GM12873 (cell line): ENCODE measurements at regions not wholly inside any gene's neighbourhood (a gene's known extent, or its start where the extent isn't known, plus 50 kb on each side); places are given as distances from the start of the nearest gene placed in this dataset.

Experiments
- CTCF ChIP-seq: IDR thresholded peaks from 2 replicates; pipeline ENCODE4 v1.5.1; 2012; ENCODE audit warnings: low read depth, mild to moderate bottlenecking, moderate library complexity, low read length, control low read depth; ENCODE audit not compliant: insufficient read depth; ENCODE audit errors: missing control alignments

GRCh38 chr3:193808317-193808716, 215.3 kb downstream of the OPA1 start:
- TF ChIP-seq CTCF, result no peak

GRCh38 chr3:193809106-193809505, 216.1 kb downstream of the OPA1 start:
- TF ChIP-seq CTCF, result no peak

- TF ChIP-seq CTCF, result no peak
Measured at GRCh38 chr3:193812078-193812725, 219.2 kb downstream of the OPA1 start.

GRCh38 chr3:193812791-193813500, 219.9 kb downstream of the OPA1 start:
- TF ChIP-seq CTCF, result no peak

GRCh38 chr3:193813501-193813830, 220.5 kb downstream of the OPA1 start:
- no peak for TF ChIP-seq CTCF

GRCh38 chr3:193814166-193814892, 221.3 kb downstream of the OPA1 start:
- no peak for TF ChIP-seq CTCF

- no peak for TF ChIP-seq CTCF
Measured at GRCh38 chr3:193815246-193816027, 222.4 kb downstream of the OPA1 start.
